ENCODE measurements at regions not wholly inside any gene's neighbourhood (a gene's known extent, or its start where the extent isn't known, plus 50 kb on each side); places are given as distances from the start of the nearest gene placed in this dataset.

GRCh38 chr7:10268034-10268433 lies 705.6 kb upstream of the PHF14 start:
- DNase-seq (ENCODE audit: low read depth): no peak
- H3K4me3 ChIP-seq (ENCODE audit: low read depth, low read length): no peak overlapping the region
- TF ChIP-seq, protein P1, sequence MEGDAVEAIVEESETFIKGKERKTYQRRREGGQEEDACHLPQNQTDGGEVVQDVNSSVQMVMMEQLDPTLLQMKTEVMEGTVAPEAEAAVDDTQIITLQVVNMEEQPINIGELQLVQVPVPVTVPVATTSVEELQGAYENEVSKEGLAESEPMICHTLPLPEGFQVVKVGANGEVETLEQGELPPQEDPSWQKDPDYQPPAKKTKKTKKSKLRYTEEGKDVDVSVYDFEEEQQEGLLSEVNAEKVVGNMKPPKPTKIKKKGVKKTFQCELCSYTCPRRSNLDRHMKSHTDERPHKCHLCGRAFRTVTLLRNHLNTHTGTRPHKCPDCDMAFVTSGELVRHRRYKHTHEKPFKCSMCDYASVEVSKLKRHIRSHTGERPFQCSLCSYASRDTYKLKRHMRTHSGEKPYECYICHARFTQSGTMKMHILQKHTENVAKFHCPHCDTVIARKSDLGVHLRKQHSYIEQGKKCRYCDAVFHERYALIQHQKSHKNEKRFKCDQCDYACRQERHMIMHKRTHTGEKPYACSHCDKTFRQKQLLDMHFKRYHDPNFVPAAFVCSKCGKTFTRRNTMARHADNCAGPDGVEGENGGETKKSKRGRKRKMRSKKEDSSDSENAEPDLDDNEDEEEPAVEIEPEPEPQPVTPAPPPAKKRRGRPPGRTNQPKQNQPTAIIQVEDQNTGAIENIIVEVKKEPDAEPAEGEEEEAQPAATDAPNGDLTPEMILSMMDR (IDR thresholded peaks at IDR 0.05; ENCODE audit: insufficient read depth, low read depth, low read length): no peak

DNA sequence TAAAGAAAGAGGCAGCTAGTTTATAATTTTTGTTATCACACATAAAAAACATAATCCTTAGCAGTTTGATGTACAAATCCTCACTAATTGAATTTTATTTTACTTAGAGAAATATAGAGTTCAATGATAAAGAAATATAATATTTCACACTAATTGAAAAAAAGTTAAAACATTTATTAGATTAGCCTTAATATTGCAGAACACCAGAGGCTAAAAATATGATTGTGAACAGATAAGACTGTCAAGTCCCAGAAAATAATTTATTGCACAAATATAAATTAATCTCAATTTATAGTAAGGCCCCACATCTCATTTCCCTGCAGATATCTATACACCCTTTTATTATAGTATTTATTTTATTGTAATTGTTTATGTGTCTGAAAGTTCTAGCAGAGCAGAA lies 690.8 kb upstream of the PHF14 start:
- DNase-seq (ENCODE audit: low read depth): no peak
- H3K4me3 ChIP-seq (ENCODE audit: low read depth, low read length): no peak overlapping the region
- TF ChIP-seq, protein P1 (IDR thresholded peaks at IDR 0.05; ENCODE audit: insufficient read depth, low read depth, low read length): no peak

DNA sequence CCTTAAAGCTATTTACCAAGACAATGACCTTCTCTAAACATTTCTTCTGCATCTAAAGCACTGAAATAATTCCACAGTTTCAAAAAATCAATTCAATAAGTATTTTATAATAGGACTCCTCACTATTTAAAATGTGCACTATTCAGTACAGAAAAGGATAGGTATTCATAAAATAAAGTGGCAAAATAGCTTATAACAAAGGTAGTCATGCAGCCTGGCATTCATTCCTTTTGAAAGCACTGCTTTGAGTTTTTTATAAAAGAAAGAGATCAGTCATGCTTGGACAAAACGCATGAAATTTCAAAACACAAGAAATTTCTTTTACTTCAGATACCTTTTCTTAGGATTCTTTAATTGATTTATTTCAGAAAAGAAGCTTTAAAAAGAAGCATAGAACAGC lies 689.7 kb upstream of the PHF14 start:
- no peak overlapping the region for H3K4me3 ChIP-seq (ENCODE audit: low read depth, low read length)
- DNase-seq (ENCODE audit: low read depth): no peak
- TF ChIP-seq, protein P1 (IDR thresholded peaks at IDR 0.05; ENCODE audit: insufficient read depth, low read depth, low read length): no peak

GRCh38 chr7:10299384-10299783 lies 674.3 kb upstream of the PHF14 start:
- TF ChIP-seq, protein P1 (IDR thresholded peaks at IDR 0.05; ENCODE audit: insufficient read depth, low read depth, low read length): no peak

DNA sequence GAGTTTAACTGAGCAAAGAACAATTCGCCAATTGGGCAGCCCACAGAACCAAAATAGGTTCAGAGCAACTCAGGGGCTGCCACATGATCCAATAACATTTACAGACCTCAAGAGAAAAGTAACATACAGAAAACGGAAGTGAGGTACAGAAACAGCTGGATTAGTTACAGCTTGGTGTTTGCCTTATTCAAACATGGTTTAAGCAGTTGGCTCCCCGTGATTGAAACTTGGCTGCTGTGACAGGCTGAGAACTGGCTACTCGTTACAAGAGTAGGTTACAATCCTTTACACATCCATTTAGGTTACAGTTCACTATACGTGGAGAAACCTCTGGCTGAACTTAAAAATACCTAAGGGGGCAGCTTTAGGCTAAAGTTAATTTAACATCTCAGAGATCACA lies 673.1 kb upstream of the PHF14 start:
- TF ChIP-seq, protein P1 (IDR thresholded peaks at IDR 0.05; ENCODE audit: insufficient read depth, low read depth, low read length): no peak
- DNase-seq (ENCODE audit: low read depth): no peak
- H3K4me3 ChIP-seq (ENCODE audit: low read depth, low read length): no peak overlapping the region

More at GRCh38 chr7:10299384-10299783, 674.3 kb upstream of the PHF14 start:
- DNase-seq (ENCODE audit: low read depth): no peak
- no peak overlapping the region for H3K4me3 ChIP-seq (ENCODE audit: low read depth, low read length)

DNA sequence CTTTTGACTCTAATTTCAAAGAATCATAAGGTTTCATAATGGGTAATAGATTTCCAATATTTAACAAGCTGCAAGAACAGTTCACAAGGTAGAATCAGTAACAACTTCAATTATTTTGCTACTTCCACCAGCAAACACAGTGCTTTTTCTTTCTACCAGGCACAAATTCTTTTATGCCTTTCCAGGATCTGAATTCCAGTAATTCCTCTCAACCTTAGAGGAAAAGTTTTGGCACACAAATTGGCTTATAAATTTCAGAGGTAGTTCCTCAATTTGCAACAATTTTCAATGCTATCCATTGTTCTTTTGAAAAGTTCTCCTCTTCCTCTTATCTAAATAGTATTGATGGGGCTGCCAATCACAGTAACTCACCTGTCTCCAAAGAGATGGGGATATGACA lies 665.4 kb upstream of the PHF14 start:
- no peak overlapping the region for H3K4me3 ChIP-seq (ENCODE audit: low read depth, low read length)
- TF ChIP-seq, protein P1 (IDR thresholded peaks at IDR 0.05; ENCODE audit: insufficient read depth, low read depth, low read length): no peak
- no peak for DNase-seq (ENCODE audit: low read depth)

GRCh38 chr7:10312942-10313341 lies 660.7 kb upstream of the PHF14 start:
- DNase-seq (ENCODE audit: low read depth): no peak
- no peak overlapping the region for H3K4me3 ChIP-seq (ENCODE audit: low read depth, low read length)
- TF ChIP-seq, protein P1 (IDR thresholded peaks at IDR 0.05; ENCODE audit: insufficient read depth, low read depth, low read length): no peak
